ENCODE measurements at regions not wholly inside any gene's neighbourhood (a gene's known extent, or its start where the extent isn't known, plus 50 kb on each side); places are given as distances from the start of the nearest gene placed in this dataset.

GRCh38 chr13:73984949-73985691 lies 149.1 kb downstream of the KLF12 start:
- no peak for TF ChIP-seq POLR2AphosphoS5 (IDR thresholded peaks at IDR 0.05)
- TF ChIP-seq EP300 (IDR thresholded peaks at IDR 0.05): no peak
- TF ChIP-seq POLR2A (IDR thresholded peaks at IDR 0.05; ENCODE audit: low read depth): no peak
- no peak for TF ChIP-seq CTCF (IDR thresholded peaks at IDR 0.05)
- no peak for DNase-seq (ENCODE audit: extremely low spot score)
- 88% methylated on average over 11 of the region's 11 CpGs for WGBS

DNA sequence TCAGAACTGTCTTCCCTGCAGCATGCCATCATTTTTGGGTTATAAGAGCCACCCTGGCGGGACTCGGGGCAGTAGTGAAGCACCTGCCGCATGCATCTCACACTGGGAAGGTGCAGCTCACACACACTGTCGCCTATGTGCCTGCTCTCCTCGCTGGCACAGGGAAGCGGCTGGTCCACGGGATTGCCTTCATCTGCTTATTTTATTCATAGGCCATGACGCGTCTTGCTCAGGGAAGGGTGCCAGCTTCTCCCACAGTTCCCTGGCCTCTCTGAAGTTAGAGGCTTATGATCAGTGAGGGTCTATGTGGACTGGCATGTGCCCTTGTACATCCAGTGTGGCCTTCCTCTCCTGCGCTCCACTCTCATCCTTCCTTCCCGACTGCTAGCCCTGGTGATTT lies 150.0 kb downstream of the KLF12 start:
- H3K4me1 ChIP-seq: peaks cover 15 to 31% (median 27%) of the 10 kb centered on the region in 4 donors
- TF ChIP-seq CTCF (IDR thresholded peaks at IDR 0.05): no peak
- TF ChIP-seq POLR2AphosphoS5 (IDR thresholded peaks at IDR 0.05): no peak
- no peak for TF ChIP-seq POLR2A (IDR thresholded peaks at IDR 0.05; ENCODE audit: low read depth)
- TF ChIP-seq EP300 (IDR thresholded peaks at IDR 0.05): no peak
- no peak overlapping the region for H3K27ac ChIP-seq (replicated peaks in 1 of 4)
- no peak overlapping the region for H3K4me3 ChIP-seq
- H3K36me3 ChIP-seq: no peaks in the 10 kb centered on the region
- no peaks in the 10 kb centered on the region for H3K9me3 ChIP-seq
- intact Hi-C loops (cut with DNase I): no loop called here
- DNase-seq (ENCODE audit: extremely low spot score): no peak
- H3K27me3 ChIP-seq: no peaks in the 10 kb centered on the region
- 93% methylated on average over 11 of the region's 11 CpGs for WGBS

More at GRCh38 chr13:73984949-73985691, 149.1 kb downstream of the KLF12 start:
- H3K9me3 ChIP-seq: no peaks in the 10 kb centered on the region
- H3K36me3 ChIP-seq: no peaks in the 10 kb centered on the region
- intact Hi-C loops (cut with DNase I): no loop called here
- H3K4me1 ChIP-seq: peaks cover 15 to 31% (median 28%) of the 10 kb centered on the region in 4 donors
- H3K27ac ChIP-seq (replicated peaks in 1 of 4): no peak overlapping the region
- no peak overlapping the region for H3K4me3 ChIP-seq
- no peaks in the 10 kb centered on the region for H3K27me3 ChIP-seq

DNA sequence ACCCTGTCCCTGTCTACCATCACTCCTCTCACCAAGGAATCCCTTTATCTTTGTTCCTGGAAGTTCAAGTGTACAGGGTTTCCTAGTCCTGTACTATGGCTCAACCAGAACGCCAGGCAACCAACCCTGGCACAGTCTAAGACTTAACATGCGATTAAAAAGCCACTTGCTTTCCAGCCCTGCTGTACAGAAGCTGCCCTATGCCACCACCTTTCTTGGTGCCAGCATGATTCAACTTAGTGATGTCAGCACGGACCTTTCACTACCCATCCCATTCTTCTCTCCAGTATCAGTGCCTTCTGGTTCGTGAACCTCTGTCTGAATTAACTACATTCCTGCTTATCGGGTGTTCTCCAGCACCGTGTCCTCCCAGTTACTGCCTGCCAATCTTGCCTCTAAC lies 151.1 kb downstream of the KLF12 start:
- peaks cover 15 to 25% (median 19%) of the 10 kb centered on the region in 4 donors for H3K4me1 ChIP-seq
- no peaks in the 10 kb centered on the region for H3K36me3 ChIP-seq
- DNase-seq (ENCODE audit: extremely low spot score): no peak
- H3K9me3 ChIP-seq: no peaks in the 10 kb centered on the region
- H3K27me3 ChIP-seq: no peaks in the 10 kb centered on the region
- intact Hi-C loops (cut with DNase I): no loop called here
- H3K4me3 ChIP-seq: no peak overlapping the region
- 90% methylated on average over 6 of the region's 6 CpGs for WGBS
- no peak for TF ChIP-seq POLR2AphosphoS5 (IDR thresholded peaks at IDR 0.05)
- no peak for TF ChIP-seq POLR2A (IDR thresholded peaks at IDR 0.05; ENCODE audit: low read depth)
- TF ChIP-seq EP300 (IDR thresholded peaks at IDR 0.05): no peak
- TF ChIP-seq CTCF (IDR thresholded peaks at IDR 0.05): no peak
- no peak overlapping the region for H3K27ac ChIP-seq (replicated peaks in 1 of 4)

GRCh38 chr13:73981595-73981994 lies 152.6 kb downstream of the KLF12 start:
- no peak for DNase-seq (ENCODE audit: extremely low spot score)
- no peak overlapping the region for H3K4me3 ChIP-seq
- intact Hi-C loops (cut with DNase I): no loop called here
- no peaks in the 10 kb centered on the region for H3K36me3 ChIP-seq
- 39% methylated on average over 4 of the region's 4 CpGs for WGBS
- H3K27ac ChIP-seq (replicated peaks in 1 of 4): no peak overlapping the region
- peaks cover 15 to 24% (median 19%) of the 10 kb centered on the region in 4 donors for H3K4me1 ChIP-seq
- no peaks in the 10 kb centered on the region for H3K9me3 ChIP-seq
- TF ChIP-seq EP300 (IDR thresholded peaks at IDR 0.05): no peak
- no peak for TF ChIP-seq CTCF (IDR thresholded peaks at IDR 0.05)
- TF ChIP-seq POLR2AphosphoS5 (IDR thresholded peaks at IDR 0.05): no peak
- no peak for TF ChIP-seq POLR2A (IDR thresholded peaks at IDR 0.05; ENCODE audit: low read depth)
- H3K27me3 ChIP-seq: no peaks in the 10 kb centered on the region

All from esophagus muscularis mucosa (tissue), 4 donors.